CD8-positive, alpha-beta memory T cell (primary cell): ENCODE measurements at regions not wholly inside any gene's neighbourhood (a gene's known extent, or its start where the extent isn't known, plus 50 kb on each side); places are given as distances from the start of the nearest gene placed in this dataset.
"Not testable (repeated sequence)": the region's sequence is repeated elsewhere in the genome, so short reads cannot be mapped to it uniquely, and the experiment has no call there.

ENCODE experiments used
- CTCF ChIA-PET: fragments of 350-600 bp; sonication (Branson Sonifier 250); formaldehyde crosslinking; loops from one replicate; lab custom pipeline; 2021; ENCODE audit warnings: antibody characterized with exemption; lab: Charles Lee
- POLR2A ChIA-PET: fragments of 350-600 bp; sonication (Branson Sonifier 250); formaldehyde crosslinking; loops from one replicate; lab custom pipeline; 2021; ENCODE audit warnings: antibody characterized with exemption; lab: Charles Lee
- DNase-seq, 5 donors: peaks; one replicate each; pipeline versions ENCODE4 v3.0.0 to v3.0.0-alpha.2; 2020 to 2022; ENCODE audit warnings: mixed read lengths in 1 of 5
- H3K27ac ChIP-seq: one replicate; pipeline ENCODE4 v1.7.0; 2013; ENCODE audit warnings: low read depth, mild to moderate bottlenecking, low read length, moderate library complexity
- H3K27me3 ChIP-seq: 2 replicates; pipeline ENCODE4 v1.7.0; 2013; ENCODE audit warnings: low read length, mild to moderate bottlenecking; ENCODE audit not compliant: insufficient read depth, poor library complexity, severe bottlenecking
- H3K36me3 ChIP-seq: 2 replicates; pipeline ENCODE4 v1.7.0; 2013; ENCODE audit warnings: mild to moderate bottlenecking, low read length, moderate library complexity; ENCODE audit not compliant: insufficient read depth
- H3K4me1 ChIP-seq: 2 replicates; pipeline ENCODE4 v1.7.0; 2013; ENCODE audit warnings: mild to moderate bottlenecking, low read length, moderate library complexity; ENCODE audit not compliant: insufficient read depth
- H3K4me3 ChIP-seq: 2 replicates; pipeline ENCODE4 v1.7.0; 2013; ENCODE audit warnings: mild to moderate bottlenecking, low read length
- H3K9me3 ChIP-seq: 2 replicates; pipeline ENCODE4 v1.7.0; 2013; ENCODE audit warnings: mild to moderate bottlenecking, low read length
- H3K27ac Mint-ChIP-seq, 8 donors: one replicate each; pipeline ENCODE4 v1.8.0; 2020 to 2021; ENCODE audit warnings: mixed read lengths in 8 of 8, mild to moderate bottlenecking in 6 of 8, inconsistent platforms in 3 of 8, moderate library complexity in 3 of 8
- H3K27me3 Mint-ChIP-seq, 2 donors: one replicate each; pipeline ENCODE4 v1.8.0; 2020 to 2021; ENCODE audit warnings: mixed read lengths in 2 of 2, mild to moderate bottlenecking in 1 of 2, moderate library complexity in 1 of 2
- H3K36me3 Mint-ChIP-seq, 3 donors: one replicate each; pipeline ENCODE4 v1.8.0; 2020 to 2021; ENCODE audit warnings: mixed read lengths in 3 of 3, inconsistent platforms in 1 of 3, mild to moderate bottlenecking in 1 of 3
- H3K4me1 Mint-ChIP-seq, 3 donors: one replicate each; pipeline ENCODE4 v1.8.0; 2020 to 2021; ENCODE audit warnings: mixed read lengths in 3 of 3, inconsistent platforms in 1 of 3, mild to moderate bottlenecking in 1 of 3
- H3K4me3 Mint-ChIP-seq, 7 donors: one replicate each; pipeline ENCODE4 v1.8.0; 2020 to 2021; ENCODE audit warnings: mixed read lengths in 7 of 7, mild to moderate bottlenecking in 6 of 7, moderate library complexity in 4 of 7, inconsistent platforms in 2 of 7
- H3K9me3 Mint-ChIP-seq, 5 donors: one replicate each; pipeline ENCODE4 v1.8.0; 2020 to 2022; ENCODE audit warnings: mixed read lengths in 5 of 5, mild to moderate bottlenecking in 3 of 5, moderate library complexity in 2 of 5, inconsistent platforms in 1 of 5

DNA sequence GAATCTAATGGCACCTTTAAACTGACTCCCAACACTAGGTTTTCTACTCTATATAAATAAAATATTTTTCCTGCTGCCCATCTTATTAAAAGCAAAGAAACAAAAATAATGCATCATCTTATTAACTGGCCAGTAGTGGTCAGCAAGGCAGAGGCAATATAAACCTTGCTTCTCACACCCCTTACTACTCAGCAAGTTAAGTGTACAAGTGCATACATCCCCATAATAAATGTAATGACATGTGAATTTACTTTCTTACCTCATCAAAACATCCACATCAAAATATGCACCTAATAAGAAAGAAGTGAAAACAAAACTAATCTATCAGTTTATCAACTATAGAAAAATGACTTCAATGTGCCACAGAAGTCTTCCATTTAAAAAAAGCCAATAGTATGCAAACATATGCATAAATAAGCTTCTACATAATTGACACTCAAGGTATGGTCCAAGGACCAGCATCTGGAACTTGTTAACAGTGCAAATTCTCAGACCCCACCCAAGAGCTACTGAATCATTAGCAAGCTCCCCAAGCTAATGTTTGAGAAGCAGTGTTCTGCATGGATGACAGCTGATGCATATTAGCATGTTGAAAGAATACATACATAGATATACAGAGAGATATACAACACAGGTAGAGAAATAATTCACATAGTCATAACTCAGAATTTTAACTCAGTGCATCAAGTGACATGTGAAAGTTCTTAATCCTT lies 182.7 kb downstream of the C7orf25 start:
- CTCF ChIA-PET = no interaction called here
- Mint-ChIP-seq H3K27ac (no peak overlapping the region), H3K4me1 (no peaks in the 10 kb centered on the region), H3K27me3 (no peaks in the 10 kb centered on the region), H3K36me3 (no peaks in the 10 kb centered on the region), H3K9me3 (peaks cover 0 to 5% (median 0%) of the 10 kb centered on the region in 5 donors), H3K4me3 (no peak overlapping the region)
- no peak overlapping the region for H3K4me3 ChIP-seq
- no peaks in the 10 kb centered on the region for H3K27me3 ChIP-seq
- POLR2A ChIA-PET = no interaction called here
- no peak overlapping the region for H3K27ac ChIP-seq
- no peaks in the 10 kb centered on the region for H3K36me3 ChIP-seq
- no peaks in the 10 kb centered on the region for H3K9me3 ChIP-seq
- DNase-seq = no peak
- no peaks in the 10 kb centered on the region for H3K4me1 ChIP-seq

GRCh38 chr7:42727451-42727850 lies 184.4 kb downstream of the C7orf25 start:
- H3K36me3 ChIP-seq = no peaks in the 10 kb centered on the region
- H3K4me1 ChIP-seq = no peaks in the 10 kb centered on the region
- Mint-ChIP-seq H3K27ac (no peak overlapping the region), H3K4me1 (no peaks in the 10 kb centered on the region), H3K4me3 (no peak overlapping the region), H3K36me3 (no peaks in the 10 kb centered on the region), H3K27me3 (no peaks in the 10 kb centered on the region), H3K9me3 (peaks cover 0 to 5% (median 0%) of the 10 kb centered on the region in 5 donors)
- ChIA-PET CTCF (no interaction called here), POLR2A (no interaction called here)
- no peak for DNase-seq
- H3K27me3 ChIP-seq = no peaks in the 10 kb centered on the region
- H3K27ac ChIP-seq = no peak overlapping the region
- H3K9me3 ChIP-seq = no peaks in the 10 kb centered on the region
- H3K4me3 ChIP-seq = no peak overlapping the region

DNA sequence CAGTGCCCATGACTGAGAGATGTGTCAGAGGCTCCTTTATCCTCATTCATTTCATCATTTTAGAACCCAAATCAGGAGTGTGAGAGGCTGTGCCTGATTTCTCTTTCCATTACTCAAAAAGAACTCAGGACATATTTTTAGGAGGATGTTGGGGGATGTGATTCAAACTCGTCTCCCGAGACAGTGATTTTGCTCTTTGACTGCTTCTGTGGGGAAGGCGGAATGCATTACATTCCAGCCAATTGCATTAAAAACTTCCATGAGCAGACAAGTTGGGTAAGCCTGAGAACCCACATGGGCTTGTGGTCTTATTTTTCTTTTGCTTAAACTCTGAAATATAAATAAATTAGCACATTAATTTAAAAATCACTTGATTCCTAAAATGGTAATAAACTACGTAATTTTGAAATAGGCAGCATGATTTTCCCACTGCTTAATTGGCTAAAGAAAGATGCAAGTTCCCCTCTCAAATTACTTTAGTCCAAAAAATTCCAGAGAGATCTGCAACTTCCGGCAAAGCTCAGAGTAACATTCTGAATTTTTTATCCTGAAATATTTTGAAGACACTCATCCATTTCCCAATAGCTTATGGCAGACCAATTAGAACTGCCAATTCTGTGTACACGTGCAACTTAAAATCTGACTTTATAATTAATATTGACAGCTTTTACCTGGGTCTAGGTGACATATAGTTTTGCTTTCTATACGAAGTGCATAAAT lies 185.6 kb downstream of the C7orf25 start:
- no peak overlapping the region for H3K4me3 ChIP-seq
- H3K4me1 Mint-ChIP-seq = no peaks in the 10 kb centered on the region
- ChIA-PET CTCF (no interaction called here), POLR2A (no interaction called here)
- H3K36me3 ChIP-seq = no peaks in the 10 kb centered on the region
- H3K27ac Mint-ChIP-seq = no peak overlapping the region
- H3K9me3 Mint-ChIP-seq = peaks cover 0 to 4% (median 0%) of the 10 kb centered on the region in 5 donors
- no peaks in the 10 kb centered on the region for H3K36me3 Mint-ChIP-seq
- no peak for DNase-seq
- H3K4me3 Mint-ChIP-seq = no peak overlapping the region
- H3K9me3 ChIP-seq = no peaks in the 10 kb centered on the region
- H3K27me3 Mint-ChIP-seq = peaks cover 1 to 5% of the 10 kb centered on the region in 2 donors
- H3K27ac ChIP-seq = no peak overlapping the region
- no peaks in the 10 kb centered on the region for H3K4me1 ChIP-seq
- H3K27me3 ChIP-seq = no peaks in the 10 kb centered on the region

DNA sequence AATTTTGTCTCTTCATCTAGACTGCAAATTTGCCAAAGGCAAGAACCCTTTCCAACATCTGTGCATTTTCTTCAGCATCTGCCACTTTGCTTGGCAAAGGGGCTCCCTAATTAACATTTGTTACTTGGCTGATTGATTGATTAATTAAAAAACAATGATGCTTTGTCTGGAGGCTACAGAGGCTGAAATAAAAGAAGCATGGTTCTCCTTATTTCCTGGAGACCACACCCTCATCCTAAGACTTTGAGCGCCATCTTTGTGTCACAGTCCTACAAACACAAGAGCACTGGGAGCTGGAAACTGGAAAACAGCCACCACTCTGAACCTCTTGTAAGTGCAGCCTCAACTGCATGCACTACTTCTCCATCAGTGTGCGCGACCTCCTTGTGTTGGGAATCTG lies 189.2 kb downstream of the C7orf25 start:
- Mint-ChIP-seq H3K27ac (no peak overlapping the region), H3K36me3 (no peaks in the 10 kb centered on the region), H3K4me3 (no peak overlapping the region), H3K27me3 (peaks cover 1 to 5% of the 10 kb centered on the region in 2 donors), H3K9me3 (peaks cover 0 to 5% (median 0%) of the 10 kb centered on the region in 5 donors), H3K4me1 (no peaks in the 10 kb centered on the region)
- no peak overlapping the region for H3K27ac ChIP-seq
- H3K9me3 ChIP-seq = no peaks in the 10 kb centered on the region
- ChIA-PET CTCF (no interaction called here), POLR2A (no interaction called here)
- no peaks in the 10 kb centered on the region for H3K36me3 ChIP-seq
- H3K4me1 ChIP-seq = no peaks in the 10 kb centered on the region
- H3K4me3 ChIP-seq = no peak overlapping the region
- no peaks in the 10 kb centered on the region for H3K27me3 ChIP-seq
- DNase-seq = no peak

DNA sequence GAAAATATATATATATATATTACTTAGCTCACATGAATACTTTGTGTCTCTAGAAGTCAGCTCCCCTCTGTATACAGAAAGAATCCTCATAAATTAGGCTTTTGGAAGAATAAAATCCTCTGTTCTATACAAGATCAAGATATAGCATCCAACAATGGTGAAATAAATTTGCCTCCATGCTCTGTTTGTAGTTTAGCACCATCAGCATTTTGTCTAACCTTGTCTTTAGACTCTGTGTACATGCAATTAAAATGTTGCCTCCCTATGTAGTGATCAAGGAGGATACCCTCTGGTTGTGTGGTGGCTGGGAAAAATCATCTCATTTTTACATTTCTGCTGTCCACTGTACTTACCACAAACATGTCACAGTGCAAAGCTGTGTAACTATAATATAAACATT lies 189.7 kb downstream of the C7orf25 start:
- Mint-ChIP-seq H3K36me3 (no peaks in the 10 kb centered on the region), H3K4me3 (no peak overlapping the region), H3K9me3 (peaks cover 0 to 5% (median 0%) of the 10 kb centered on the region in 5 donors), H3K27ac (no peak overlapping the region), H3K4me1 (no peaks in the 10 kb centered on the region), H3K27me3 (peaks cover 1 to 5% of the 10 kb centered on the region in 2 donors)
- H3K36me3 ChIP-seq = no peaks in the 10 kb centered on the region
- no peaks in the 10 kb centered on the region for H3K9me3 ChIP-seq
- H3K4me1 ChIP-seq = no peaks in the 10 kb centered on the region
- H3K27ac ChIP-seq = no peak overlapping the region
- DNase-seq = no peak
- CTCF ChIA-PET = no interaction called here
- no peak overlapping the region for H3K4me3 ChIP-seq
- POLR2A ChIA-PET = no interaction called here
- H3K27me3 ChIP-seq = no peaks in the 10 kb centered on the region

- Mint-ChIP-seq H3K4me3 (no peak overlapping the region), H3K27me3 (peaks cover 1 to 5% of the 10 kb centered on the region in 2 donors), H3K4me1 (no peaks in the 10 kb centered on the region), H3K9me3 (peaks cover 0 to 5% (median 3%) of the 10 kb centered on the region in 5 donors), H3K27ac (no peak overlapping the region), H3K36me3 (no peaks in the 10 kb centered on the region)
- POLR2A ChIA-PET = no interaction called here
- H3K4me3 ChIP-seq = no peak overlapping the region
- CTCF ChIA-PET = no interaction called here
- no peaks in the 10 kb centered on the region for H3K9me3 ChIP-seq
- no peak overlapping the region for H3K27ac ChIP-seq
- no peaks in the 10 kb centered on the region for H3K4me1 ChIP-seq
- H3K27me3 ChIP-seq = no peaks in the 10 kb centered on the region
- no peak for DNase-seq
- no peaks in the 10 kb centered on the region for H3K36me3 ChIP-seq
These were observed 190.7 kb downstream of the C7orf25 start for GRCh38 chr7:42720991-42721796.

GRCh38 chr7:42720012-42720411 lies 191.9 kb downstream of the C7orf25 start:
- H3K36me3 Mint-ChIP-seq = no peaks in the 10 kb centered on the region
- Histone ChIP-seq H3K36me3 (no peaks in the 10 kb centered on the region), H3K4me1 (no peaks in the 10 kb centered on the region), H3K4me3 (no peak overlapping the region), H3K27ac (no peak overlapping the region), H3K9me3 (no peaks in the 10 kb centered on the region), H3K27me3 (no peaks in the 10 kb centered on the region)
- no peaks in the 10 kb centered on the region for H3K4me1 Mint-ChIP-seq
- H3K9me3 Mint-ChIP-seq = peaks cover 0 to 5% (median 3%) of the 10 kb centered on the region in 5 donors
- DNase-seq = no peak
- no peak overlapping the region for H3K27ac Mint-ChIP-seq
- CTCF ChIA-PET = no interaction called here
- POLR2A ChIA-PET = no interaction called here
- no peak overlapping the region for H3K4me3 Mint-ChIP-seq
- peaks cover 1 to 5% of the 10 kb centered on the region in 2 donors for H3K27me3 Mint-ChIP-seq

GRCh38 chr7:42718466-42718865 lies 193.4 kb downstream of the C7orf25 start:
- H3K4me3 Mint-ChIP-seq, DNase-seq, POLR2A ChIA-PET, H3K27me3 Mint-ChIP-seq, H3K9me3 ChIP-seq, H3K27ac ChIP-seq, H3K36me3 Mint-ChIP-seq, H3K4me3 ChIP-seq, H3K36me3 ChIP-seq, CTCF ChIA-PET, H3K27me3 ChIP-seq, H3K4me1 Mint-ChIP-seq, H3K4me1 ChIP-seq, H3K27ac Mint-ChIP-seq, H3K9me3 Mint-ChIP-seq: not testable (repeated sequence)
